SHP77 (cell line): ENCODE measurements at regions not wholly inside any gene's neighbourhood (a gene's known extent, or its start where the extent isn't known, plus 50 kb on each side); places are given as distances from the start of the nearest gene placed in this dataset.

Experiments
- DNase-seq, 2 experiments: peaks; one replicate each; lab custom pipeline; 2025; lab: John Stamatoyannopoulos, UW

DNA sequence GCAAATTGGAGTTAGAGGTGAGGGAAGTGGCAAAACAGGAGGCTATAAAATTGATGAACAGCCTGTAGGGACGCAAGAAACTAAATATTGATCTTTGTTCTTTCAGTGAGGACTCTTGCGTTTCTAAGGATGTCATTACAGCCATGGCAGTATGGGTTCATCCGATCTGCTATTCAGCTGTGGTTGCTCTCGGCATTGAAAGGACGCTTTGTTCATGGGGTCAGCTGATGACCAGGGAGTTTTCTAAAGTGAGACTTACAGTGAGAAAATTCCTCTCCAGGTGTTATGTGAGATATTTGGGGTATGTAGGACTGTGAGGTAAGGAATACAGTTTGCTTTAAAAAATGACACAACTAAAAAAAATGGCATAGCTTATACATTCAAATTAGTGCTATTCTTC is 52.7 kb upstream of the PELI1 start:
- DNase-seq: no peak

DNA sequence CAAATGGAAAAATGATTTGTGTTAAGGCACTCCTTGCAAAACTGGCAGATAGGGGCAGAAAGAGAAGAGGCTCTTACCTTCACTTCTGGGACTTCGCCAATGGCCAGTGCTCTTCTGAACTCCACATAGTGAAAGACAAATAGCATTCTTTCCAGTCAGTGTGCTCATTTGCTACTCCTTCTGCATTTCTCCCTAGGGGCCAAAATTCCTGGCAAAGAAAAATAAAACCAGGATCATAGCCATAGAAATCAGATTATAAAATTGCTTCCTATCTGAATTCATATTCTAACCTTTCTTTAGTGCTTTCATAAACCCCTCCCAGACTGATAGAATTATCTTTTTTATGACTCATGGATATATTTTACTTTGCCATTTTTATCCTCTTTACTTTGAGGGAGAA is 56.9 kb upstream of the PELI1 start:
- DNase-seq: no peak

DNA sequence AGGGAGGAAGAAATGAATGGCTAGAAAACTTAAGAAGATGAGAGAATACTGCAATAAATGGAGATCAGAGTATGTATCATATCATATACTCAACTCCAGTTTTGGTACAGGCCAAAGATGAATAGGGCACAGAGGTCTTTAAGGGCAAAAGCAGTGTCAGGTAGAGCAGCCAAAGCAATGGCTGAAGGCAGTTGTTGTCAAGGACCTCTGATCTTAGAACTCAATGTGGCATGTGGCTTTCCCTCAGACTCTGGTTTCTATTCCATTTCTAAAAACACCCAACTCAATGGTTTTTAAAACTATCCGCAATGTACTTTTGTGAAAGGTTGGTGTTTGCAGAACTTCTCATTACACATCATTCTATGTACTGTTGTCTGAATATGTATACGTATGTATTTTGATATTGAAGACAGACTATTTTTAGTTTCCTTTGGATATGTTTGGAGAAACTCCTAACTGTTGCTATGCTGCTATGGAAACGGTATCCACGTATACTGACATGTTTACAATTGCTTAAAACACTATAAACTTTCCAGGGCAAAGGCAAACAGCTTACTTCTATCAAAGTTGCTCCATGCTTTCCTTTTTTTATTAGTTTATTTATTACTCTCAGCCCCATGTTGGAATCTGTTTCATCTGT is 58.1 kb upstream of the PELI1 start:
- DNase-seq: no peak

DNA sequence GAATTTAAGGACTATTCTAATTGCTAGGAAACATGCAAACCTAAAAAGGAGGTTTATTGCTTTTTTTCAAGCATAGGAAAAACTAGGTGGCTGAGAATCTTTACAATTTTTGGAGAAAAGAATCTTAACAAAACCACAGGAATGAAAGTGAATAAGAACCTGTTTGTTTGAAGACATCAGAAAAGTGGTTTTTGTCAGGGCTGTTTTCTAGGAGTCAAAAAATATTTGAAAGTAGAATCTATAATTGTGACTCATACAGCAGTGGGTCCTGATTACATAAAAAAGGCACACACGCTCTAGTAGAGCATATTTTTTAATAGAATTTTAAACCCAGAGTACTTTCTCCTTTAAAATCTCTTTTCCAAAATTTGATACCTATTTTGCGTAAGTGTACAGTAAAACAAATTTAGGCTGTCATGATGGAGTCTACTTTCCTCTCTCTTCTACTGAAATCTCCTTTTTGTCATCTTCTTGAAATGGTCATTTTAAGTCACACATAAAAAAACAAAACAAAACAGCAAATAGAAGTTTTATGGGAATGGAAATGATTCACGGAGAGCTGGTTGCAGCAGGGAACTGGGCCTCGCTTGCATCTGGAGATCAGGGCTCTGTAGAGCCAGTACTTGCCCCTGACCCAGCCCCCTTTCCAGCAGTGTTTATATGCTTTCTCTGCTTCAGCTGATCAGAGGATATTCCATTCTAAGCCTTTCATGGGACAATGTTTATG is 59.1 kb upstream of the PELI1 start:
- DNase-seq: no peak

DNA sequence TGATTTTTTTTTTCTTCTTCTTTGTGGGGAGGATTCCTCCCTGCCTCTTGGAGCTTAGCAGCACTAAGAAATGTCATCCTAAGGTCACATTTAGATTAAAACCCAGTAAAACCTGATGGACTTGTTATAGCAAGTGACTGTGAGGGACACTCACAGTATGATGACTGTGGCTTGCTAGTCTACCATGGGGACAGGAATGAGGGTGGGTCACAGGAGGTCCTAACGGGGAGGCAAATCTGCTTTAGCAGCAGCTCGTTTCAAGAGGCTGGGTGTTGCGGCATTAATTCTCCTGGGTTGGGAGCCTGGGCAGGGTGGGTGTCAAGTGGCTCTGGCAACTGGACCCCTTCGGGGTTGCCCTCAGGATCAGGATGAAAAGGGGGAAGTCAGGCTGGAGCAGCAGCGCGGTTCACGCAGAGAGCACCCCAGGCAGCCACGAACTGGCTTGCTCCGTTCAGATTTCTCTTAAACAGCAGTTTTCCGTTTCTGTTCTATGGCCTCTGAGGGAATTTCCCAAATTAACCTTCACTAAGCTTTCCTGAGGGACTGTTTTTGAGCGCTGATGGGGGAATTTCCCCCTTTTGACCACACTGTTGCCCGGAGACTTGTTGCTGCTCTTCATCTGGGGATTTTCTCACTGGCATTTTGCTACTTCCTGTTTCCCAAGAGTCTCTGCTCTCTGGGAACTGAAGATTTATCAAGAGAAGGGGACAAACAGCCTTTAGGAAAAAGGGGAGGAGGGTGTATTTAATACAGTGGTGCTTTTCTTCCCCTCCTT is 59.8 kb upstream of the PELI1 start:
- DNase-seq: no peak

DNA sequence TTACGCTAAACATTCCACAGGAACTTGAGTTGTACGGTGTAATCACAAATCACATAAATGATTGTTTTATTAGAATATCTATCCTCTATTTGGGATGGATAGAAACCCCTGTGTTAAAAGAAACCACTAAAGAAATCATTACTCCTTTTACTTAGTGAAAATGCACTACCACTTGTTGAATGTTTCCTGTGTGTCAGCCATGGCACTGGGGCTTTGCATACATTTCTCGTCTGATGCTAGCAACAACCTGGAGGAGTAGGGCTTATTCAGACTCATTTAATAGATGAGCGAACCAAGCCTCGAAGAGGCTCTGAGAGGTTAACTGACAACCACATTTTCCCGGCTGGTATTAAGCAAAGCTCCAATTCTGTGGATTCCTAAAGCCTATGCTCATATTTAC is 60.5 kb upstream of the PELI1 start:
- DNase-seq: no peak

DNA sequence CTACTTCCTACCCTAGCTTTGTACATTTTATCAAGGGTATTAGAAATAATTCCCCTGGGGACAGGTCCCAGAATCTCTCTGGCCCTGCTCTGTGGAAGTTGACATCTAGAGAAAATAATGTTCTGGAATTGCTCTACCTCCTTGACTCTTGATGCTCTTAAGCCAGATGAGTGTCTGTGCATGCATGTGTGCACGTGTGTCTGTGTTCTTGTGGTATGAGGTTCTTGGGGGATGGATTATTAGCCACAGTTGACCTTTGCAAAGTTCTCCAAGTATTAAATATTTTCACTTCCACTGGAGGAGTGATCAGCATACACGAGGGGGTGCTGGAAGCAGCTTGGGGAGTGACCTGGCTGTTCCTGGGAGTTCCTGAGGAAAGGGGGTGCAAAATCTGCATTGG is 61.2 kb upstream of the PELI1 start:
- DNase-seq: no peak

DNA sequence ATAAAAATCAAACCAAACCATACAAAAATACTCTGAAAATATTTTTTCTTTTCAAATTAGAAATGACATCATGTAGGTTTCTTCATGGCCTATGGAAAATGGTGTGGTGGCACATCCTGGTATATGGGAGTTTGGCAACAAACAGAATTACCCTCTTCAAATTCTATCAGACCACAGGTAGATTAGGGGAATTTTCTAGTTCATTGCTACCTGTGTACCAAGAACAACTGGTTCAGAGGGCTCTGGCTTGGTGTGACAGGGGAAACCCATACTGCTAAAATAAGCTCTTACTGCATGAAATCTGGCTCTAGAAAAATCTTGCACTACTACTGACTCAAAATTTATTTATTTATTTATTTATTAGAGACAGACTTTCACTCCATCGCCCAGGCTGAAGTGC is 63.4 kb upstream of the PELI1 start:
- DNase-seq: no peak

DNA sequence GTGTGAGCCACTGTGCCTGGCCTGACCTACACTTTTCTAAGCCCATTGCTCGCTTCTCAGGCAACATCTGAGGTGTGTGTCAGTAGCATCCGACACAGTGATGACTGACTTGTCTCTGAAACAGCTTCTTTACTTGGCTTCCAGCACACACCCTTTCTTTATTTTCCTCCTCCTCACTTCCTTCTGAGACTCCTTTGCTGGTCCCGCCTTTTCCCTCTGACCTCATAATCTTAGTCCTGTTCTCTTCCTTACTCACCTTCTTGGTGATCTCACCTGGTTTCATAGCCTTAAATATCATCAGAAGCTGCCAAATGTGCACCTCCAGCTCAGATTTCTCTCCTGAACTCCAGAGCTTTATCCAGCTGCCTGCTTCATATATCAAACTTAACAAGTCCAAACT is 66.6 kb upstream of the PELI1 start:
- DNase-seq: no peak

DNA sequence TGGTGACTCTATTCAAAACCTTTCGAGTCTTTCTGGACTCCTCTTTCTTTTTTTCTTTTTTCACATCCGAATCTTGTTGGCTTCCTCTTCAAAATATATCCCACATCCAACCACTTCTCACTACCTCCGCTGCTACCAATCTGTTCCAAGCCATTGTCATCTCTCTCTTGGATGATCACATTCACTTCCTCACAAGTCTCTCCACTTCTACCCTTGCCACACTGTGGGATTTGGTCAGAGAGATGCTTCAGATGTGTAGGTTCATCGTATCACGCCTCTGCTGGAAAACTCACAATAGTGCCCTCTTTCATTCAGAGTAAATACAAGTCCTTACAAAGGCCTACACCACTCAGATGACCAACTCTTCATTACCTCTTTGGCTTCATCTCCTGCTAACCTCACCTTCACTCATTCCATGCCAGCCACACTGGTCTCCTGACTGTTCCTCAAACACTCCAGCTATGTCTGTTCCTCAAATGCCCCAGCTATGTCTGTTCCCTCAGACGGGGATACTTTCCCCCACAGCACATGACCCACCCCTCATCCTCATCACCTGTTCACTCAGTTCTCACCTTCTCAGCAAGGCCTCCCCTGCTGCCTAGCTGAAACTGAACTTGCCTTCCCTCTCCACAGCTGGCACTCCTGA is 67.2 kb upstream of the PELI1 start:
- no peak for DNase-seq

DNA sequence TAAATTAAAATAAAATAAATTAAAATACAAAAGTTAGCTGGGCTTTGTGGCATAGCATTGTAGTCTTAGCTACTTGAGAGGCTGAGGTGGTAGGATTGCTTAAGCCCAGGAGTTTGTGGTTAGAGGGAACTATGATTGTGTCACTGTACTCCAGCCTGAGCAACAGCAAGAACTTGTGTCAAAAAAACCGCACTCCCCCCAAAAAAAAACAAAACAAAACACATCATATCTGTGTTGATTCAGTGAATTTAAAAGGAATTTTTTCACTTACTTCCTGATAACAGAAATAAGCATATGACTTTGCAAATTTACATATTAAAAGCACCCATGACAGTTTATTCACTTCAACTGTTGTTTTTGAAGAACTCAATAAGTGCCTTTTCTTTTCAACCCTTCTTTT is 68.1 kb upstream of the PELI1 start:
- no peak for DNase-seq

DNA sequence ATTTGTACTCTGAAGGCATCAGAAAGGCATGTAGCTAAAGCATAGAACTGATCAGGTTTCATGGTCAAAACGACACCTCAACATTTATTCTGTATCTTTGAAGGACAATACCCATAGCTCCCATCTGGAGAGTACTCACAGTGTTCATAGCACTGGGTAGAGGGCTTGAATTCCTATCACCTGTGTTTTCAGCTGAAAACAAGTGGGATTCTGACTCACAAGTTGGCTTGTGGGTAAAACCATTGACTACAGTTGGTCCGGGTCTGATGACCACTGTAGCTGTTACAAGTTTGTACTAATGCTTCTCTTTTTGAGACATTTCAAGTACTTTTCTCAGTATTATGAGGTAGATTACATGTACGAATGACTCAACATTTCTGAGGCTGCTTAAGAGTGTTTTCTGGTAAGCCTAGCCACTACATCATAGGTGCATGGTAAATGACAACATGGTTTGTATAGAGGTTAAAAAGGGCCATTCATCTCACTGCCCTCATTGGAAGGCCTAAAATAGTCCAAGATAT is 68.6 kb upstream of the PELI1 start:
- DNase-seq: peak in 1 of 2 experiments; percentile 7

DNA sequence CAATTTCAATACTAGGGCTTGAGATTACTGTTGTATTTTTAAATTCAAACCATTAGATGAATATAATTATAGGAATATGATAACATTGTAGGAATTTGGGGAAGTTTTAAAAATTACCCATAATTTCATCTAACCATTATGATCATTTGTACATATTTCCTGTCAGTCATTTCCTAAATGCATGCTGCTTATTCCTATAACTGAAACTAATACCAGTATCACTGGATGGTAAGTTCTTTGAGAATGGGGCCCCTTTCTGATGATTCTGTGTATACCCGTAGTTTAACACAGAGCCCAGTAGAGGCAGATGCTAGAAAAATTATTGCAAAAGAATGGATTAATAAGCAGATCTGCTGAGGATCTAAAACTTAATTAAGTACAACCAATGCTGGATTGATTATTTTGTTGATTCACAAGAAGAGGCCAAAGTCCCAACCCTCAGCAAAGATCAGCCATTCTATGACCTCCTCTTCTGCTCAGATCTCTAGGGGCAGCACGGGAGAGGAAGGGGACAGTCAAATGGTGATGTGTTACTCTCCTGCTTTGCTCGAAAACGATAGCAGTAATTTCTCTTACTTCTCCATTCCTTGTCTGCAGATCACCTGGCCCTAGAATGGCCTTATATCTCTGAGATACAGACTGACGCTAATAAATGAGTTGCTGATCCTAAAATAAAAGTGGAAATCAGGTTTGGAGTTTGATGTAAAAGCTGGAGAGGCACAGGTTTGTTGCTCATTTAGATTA is 69.5 kb upstream of the PELI1 start:
- DNase-seq: no peak

DNA sequence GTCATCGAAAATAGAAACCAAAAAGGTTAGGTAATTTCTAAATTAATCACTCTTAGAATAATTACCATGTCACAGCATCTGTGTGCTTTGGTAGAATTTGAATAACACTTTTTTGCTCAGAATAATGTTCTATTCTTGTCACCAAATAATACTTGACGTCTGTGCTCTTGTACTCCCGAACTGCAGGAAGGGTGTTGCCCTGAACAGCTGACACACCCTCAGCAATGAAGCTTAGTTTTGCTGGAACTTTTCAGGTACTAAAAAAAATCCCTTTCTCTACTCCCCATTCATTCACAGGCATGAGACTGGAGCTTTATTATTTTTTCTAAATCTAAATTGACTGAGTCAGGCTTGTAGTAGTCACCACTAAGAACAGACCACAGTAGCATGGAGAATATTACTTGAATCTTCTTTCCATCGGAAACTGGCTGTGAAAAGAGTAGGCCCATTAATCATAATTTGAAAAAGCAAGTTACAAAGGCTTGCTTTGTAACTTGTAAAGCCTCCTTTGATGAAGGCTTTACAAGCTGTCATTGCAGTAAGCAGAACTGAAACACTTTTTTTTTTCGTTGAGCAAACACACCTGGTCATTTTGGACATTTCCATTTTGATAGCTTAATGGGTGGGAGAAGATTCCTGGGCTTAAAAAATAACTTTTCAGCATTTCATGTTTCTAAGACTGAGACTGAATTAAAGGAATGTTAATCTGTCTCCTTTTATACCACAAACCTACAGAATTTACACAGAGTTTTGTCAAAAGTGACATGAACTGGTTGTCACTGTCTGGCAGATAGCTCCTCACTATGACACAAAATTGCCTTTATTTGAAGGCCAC is 70.3 kb upstream of the PELI1 start:
- DNase-seq: no peak

DNA sequence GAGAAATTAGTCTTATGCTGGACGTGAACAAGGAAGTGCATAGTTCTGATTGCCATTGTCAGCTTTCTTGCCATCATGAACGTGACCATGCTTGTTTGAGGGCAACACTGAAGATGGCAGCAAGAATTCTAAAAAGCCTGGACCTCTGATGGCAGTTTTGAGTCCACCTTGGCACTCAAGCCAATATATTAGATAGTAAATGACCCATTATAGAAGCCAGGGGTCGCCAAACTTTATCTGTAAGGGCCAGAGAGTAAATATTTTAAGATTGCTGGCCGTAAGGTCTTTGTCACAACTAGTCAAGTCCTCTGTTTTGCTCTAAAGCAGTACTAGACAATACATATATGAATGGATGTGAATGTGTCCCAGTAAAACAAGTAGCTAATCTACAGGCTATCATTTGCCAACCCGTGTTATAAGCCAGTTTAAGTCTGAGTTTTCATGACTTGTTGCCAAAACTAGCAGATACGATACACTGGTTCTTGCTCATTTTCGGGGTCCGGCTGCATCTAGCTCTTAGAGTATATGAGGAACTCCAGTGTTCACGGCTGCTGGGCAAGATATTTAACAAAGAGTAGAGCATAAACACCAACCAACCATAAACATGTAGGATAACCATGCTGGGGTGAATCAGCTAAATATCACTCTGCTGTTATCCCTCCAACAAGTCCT is 73.1 kb upstream of the PELI1 start:
- no peak for DNase-seq

DNA sequence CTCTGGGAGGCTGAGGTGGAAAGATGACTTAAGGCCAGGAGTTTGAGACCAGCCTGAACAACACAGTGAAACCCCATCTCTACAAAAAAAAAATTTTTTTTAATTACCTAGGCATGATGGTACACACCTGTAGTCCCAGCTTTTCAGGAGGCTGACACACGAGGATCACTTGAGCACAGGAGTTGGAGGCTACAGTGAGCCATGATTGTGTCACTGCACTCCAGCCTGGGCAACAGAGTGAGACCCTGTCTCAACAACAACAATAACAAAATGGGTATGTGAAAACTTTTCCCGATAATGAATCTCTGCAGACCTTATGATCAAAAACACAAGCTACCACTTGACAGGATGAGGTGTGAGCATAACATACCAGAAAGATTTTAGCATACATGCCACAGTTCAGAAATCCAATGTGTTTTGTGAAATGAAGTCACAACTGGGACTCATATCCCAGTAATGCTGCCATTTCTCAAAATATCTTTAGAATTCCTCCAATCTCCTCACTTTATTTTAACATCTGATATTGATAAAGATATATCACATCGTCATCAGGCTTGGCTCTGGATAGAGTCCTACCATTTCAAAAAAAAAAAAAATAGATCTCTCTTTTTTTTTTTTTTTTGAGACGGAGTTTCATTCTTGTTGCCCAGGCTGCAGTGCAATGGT is 74.0 kb upstream of the PELI1 start:
- no peak for DNase-seq

DNA sequence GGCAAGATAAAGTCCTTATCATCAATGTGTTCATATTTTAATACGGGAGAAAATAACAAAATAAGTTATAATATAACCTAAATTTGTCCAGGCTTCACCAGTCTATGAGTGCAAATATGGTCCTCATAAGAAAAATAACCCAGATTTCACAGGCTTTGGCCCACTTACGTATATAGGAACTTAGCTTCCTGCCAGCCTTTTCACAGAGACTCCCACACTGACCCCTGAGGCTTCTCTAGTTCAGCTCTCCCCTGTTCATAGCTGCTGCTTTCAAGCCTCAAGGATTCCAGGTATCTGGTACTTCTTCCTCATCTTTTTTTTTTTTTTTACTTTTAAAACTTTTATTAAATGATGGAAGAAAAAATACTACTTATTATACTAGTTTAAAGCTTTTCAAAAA is 74.9 kb upstream of the PELI1 start:
- no peak for DNase-seq

DNA sequence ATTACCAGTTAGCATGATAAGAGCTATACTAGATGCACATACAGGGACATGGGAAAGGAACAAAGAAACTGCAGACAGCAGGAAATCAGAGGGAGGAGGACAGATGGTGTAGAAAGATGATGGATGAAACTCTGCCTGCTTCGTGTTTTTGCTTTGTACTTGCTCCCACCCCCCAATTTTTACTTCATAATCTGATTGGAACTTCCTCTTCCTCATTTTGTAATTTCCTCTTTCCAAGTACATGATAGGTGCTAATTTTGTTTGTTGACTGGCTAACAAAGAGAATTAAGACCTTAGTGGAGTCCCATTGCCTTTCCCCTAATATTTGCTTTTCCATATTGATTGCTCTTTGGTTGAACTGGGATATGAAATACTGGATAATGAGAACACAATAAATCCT is 76.0 kb upstream of the PELI1 start:
- no peak for DNase-seq

DNA sequence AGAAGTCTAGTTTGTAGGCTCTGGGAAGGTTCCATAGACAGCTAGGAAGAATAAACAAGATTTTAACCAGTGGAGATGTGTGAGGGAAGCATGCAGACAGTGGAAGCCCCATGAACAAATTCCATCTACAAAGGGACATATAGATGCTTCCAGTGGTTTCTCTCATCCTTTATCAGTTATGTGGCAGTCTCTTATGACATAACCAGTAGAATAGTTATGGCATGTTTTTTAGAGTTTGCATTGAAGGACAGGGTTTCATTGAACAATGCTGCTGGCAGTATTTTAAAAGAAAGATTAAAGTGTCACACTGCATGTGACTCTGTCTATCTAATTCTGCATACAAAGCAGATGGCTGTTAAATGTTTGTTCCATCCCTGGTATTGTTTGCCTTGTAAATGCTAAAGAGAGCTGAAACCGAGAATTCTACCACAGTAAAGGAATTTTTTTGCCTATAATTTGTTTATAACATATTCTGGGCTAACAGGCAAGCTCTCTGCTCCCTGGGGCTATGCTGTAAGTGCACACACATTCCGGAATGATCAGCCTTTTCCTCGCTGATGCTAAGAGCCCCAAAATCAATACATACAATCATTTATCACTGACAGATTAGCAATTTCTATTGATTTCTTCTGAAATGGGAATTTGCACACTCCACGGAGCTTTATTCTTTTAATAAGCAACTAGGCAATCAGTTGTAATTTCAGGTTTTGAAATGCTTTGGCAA is 76.8 kb upstream of the PELI1 start:
- DNase-seq: no peak
